ENCODE measurements at regions not wholly inside any gene's neighbourhood (a gene's known extent, or its start where the extent isn't known, plus 50 kb on each side); places are given as distances from the start of the nearest gene placed in this dataset.

DNA sequence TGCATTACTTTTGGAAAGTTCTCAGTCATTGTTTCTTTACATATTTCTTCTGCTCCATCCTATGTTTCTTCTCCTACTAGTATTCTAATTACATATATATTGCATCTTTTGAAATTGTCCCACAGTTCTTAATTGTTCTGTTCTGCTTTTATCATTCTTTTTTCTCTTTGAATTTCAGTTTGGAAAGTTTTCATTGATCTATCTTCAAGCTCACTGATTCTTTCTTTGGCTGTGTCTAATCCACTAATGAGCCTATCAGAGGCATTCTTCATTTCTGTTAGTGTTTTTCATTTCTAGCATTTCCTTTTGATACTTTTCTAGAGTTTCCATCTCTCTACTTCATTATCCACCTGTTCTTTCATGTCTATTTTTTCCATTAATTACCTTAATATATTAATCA is 159.0 kb upstream of the KCNJ15 start:
- Histone ChIP-seq H3K14ac (replicated peaks; ENCODE audit: low read depth, low read length) (no peak overlapping the region), H3K18ac (ENCODE audit: low read depth, low read length) (no peak overlapping the region), H2AFZ (replicated peaks; ENCODE audit: low read length, poor library complexity) (no peak overlapping the region), H3K9me3 (ENCODE audit: control insufficient read depth, insufficient read depth, low read length) (no peaks in the 10 kb centered on the region), H3K56ac (ENCODE audit: extremely low read depth, insufficient read depth, low read length) (no peak overlapping the region), H3K4me2 (ENCODE audit: low read depth, low read length) (no peak overlapping the region), H3K4me1 (ENCODE audit: control insufficient read depth, insufficient read depth, low read length) (no peaks in the 10 kb centered on the region), H4K20me1 (ENCODE audit: insufficient read depth, low read length) (no peaks in the 10 kb centered on the region), H4K91ac (ENCODE audit: insufficient read depth, low read depth, low read length) (no peak overlapping the region), H4K5ac (ENCODE audit: low read depth, low read length) (no peak overlapping the region), H3K4me3 (ENCODE audit: insufficient read depth, low read depth, low read length) (no peak overlapping the region), H3K27me3 (ENCODE audit: control insufficient read depth, insufficient read depth, low read length) (peaks cover 3% of the 10 kb centered on the region; the same call in 1 of the 2 replicates), H3K4ac (ENCODE audit: low read depth, low read length) (no peak overlapping the region), H3K9me1 (ENCODE audit: insufficient read depth, low read length) (no peaks in the 10 kb centered on the region), H2BK5ac (ENCODE audit: low read depth, low read length, poor library complexity, severe bottlenecking) (no peak overlapping the region), H2AK9ac (replicated peaks; ENCODE audit: low read depth, low read length, poor library complexity) (no peak overlapping the region), H3K79me1 (ENCODE audit: low read depth in 1 of 2, low read length in 2 of 2) (no peaks in the 10 kb centered on the region), H3K23ac (ENCODE audit: low read depth, low read length) (no peak overlapping the region), H2BK120ac (ENCODE audit: low read depth, low read length) (no peak overlapping the region), H3K36me3 (ENCODE audit: control insufficient read depth, insufficient read depth, low read length) (no peaks in the 10 kb centered on the region), H2AK5ac (ENCODE audit: low read depth, low read length) (no peak overlapping the region), H4K8ac (ENCODE audit: low read depth in 2 of 2, low read length in 2 of 2) (no peak overlapping the region), H3K27ac (ENCODE audit: insufficient read depth, low read length) (no peak overlapping the region), H2BK15ac (ENCODE audit: low read depth, low read length) (no peak overlapping the region), H3K9ac (ENCODE audit: low read depth, low read length) (no peak overlapping the region), H2BK20ac (ENCODE audit: low read depth, low read length) (no peak overlapping the region)
- no TSS peak for BruUV-seq (replicated peaks)
- ChIA-PET CTCF (no interaction called here), POLR2A (ENCODE audit: unreplicated experiment) (no interaction called here)
- dilution Hi-C loops (cut with HindIII; ENCODE audit: low sequenced_read_pairs, unreplicated experiment): no loop called here
- ATAC-seq (ENCODE audit: low read depth) (no peak), DNase-seq (no peak)
- TF ChIP-seq CEBPB (IDR thresholded peaks at IDR 0.05; ENCODE audit: low read depth, low read length): no peak
- TF ChIP-seq RFX5 (IDR thresholded peaks at IDR 0.05; ENCODE audit: low read depth, low read length): no peak
- no peak for TF ChIP-seq MAFK (IDR thresholded peaks at IDR 0.05; ENCODE audit: low read depth, low read length)
- TF ChIP-seq RCOR1 (IDR thresholded peaks at IDR 0.05; ENCODE audit: insufficient replicate concordance, low read length): no peak
- TF ChIP-seq, protein P1, sequence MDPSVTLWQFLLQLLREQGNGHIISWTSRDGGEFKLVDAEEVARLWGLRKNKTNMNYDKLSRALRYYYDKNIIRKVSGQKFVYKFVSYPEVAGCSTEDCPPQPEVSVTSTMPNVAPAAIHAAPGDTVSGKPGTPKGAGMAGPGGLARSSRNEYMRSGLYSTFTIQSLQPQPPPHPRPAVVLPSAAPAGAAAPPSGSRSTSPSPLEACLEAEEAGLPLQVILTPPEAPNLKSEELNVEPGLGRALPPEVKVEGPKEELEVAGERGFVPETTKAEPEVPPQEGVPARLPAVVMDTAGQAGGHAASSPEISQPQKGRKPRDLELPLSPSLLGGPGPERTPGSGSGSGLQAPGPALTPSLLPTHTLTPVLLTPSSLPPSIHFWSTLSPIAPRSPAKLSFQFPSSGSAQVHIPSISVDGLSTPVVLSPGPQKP (IDR thresholded peaks at IDR 0.05; ENCODE audit: borderline replicate concordance, low read depth, low read length): no peak
- TF ChIP-seq MAZ (IDR thresholded peaks at IDR 0.05; ENCODE audit: borderline replicate concordance, low read depth, low read length): no peak
- no peak for TF ChIP-seq POLR2A (IDR thresholded peaks at IDR 0.05; ENCODE audit: low read depth, low read length)
- no peak for TF ChIP-seq CHD1 (IDR thresholded peaks at IDR 0.05; ENCODE audit: low read depth, low read length)
- no peak for TF ChIP-seq FOS (IDR thresholded peaks at IDR 0.05; ENCODE audit: low read depth, low read length)
- no peak for TF ChIP-seq NFE2L2 (IDR thresholded peaks at IDR 0.05; ENCODE audit: low read depth, low read length)
- no peak for TF ChIP-seq BHLHE40 (IDR thresholded peaks at IDR 0.05; ENCODE audit: low read depth, low read length)
- TF ChIP-seq RAD21 (IDR thresholded peaks at IDR 0.05; ENCODE audit: low read length): no peak
- no peak for TF ChIP-seq MXI1 (IDR thresholded peaks at IDR 0.05; ENCODE audit: borderline replicate concordance, low read depth, low read length)
- no peak for TF ChIP-seq SMC3 (IDR thresholded peaks at IDR 0.05; ENCODE audit: low read depth, low read length)
- TF ChIP-seq, protein P2, sequence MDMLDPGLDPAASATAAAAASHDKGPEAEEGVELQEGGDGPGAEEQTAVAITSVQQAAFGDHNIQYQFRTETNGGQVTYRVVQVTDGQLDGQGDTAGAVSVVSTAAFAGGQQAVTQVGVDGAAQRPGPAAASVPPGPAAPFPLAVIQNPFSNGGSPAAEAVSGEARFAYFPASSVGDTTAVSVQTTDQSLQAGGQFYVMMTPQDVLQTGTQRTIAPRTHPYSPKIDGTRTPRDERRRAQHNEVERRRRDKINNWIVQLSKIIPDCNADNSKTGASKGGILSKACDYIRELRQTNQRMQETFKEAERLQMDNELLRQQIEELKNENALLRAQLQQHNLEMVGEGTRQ (IDR thresholded peaks at IDR 0.05; ENCODE audit: low read depth, low read length): no peak
- TF ChIP-seq, protein P3, sequence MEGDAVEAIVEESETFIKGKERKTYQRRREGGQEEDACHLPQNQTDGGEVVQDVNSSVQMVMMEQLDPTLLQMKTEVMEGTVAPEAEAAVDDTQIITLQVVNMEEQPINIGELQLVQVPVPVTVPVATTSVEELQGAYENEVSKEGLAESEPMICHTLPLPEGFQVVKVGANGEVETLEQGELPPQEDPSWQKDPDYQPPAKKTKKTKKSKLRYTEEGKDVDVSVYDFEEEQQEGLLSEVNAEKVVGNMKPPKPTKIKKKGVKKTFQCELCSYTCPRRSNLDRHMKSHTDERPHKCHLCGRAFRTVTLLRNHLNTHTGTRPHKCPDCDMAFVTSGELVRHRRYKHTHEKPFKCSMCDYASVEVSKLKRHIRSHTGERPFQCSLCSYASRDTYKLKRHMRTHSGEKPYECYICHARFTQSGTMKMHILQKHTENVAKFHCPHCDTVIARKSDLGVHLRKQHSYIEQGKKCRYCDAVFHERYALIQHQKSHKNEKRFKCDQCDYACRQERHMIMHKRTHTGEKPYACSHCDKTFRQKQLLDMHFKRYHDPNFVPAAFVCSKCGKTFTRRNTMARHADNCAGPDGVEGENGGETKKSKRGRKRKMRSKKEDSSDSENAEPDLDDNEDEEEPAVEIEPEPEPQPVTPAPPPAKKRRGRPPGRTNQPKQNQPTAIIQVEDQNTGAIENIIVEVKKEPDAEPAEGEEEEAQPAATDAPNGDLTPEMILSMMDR (conservative IDR thresholded peaks at IDR 0.05; ENCODE audit: low read depth, low read length): no peak
- in situ Hi-C loops (cut with MboI; ENCODE audit: low sequenced_read_pairs): no loop called here
- intact Hi-C loops (cut with micrococcal nuclease): no loop called here

Measured in IMR-90 (cell line).